CD4-positive, alpha-beta T cell treated with Interleukin-1 beta for 1 hour (primary cell): ENCODE measurements at regions not wholly inside any gene's neighbourhood (a gene's known extent, or its start where the extent isn't known, plus 50 kb on each side); places are given as distances from the start of the nearest gene placed in this dataset.

Experiments used
- DNase-seq, 2 donors: peaks; one replicate each; pipeline ENCODE4 v3.0.0-alpha.2; 2020 to 2022

- no peak for DNase-seq
These were observed 323.1 kb downstream of the ZPLD1 start for GRCh38 chr3:102757950-102758349.

GRCh38 chr3:102761766-102762165 lies 327.0 kb downstream of the ZPLD1 start:
- DNase-seq = no peak

DNA sequence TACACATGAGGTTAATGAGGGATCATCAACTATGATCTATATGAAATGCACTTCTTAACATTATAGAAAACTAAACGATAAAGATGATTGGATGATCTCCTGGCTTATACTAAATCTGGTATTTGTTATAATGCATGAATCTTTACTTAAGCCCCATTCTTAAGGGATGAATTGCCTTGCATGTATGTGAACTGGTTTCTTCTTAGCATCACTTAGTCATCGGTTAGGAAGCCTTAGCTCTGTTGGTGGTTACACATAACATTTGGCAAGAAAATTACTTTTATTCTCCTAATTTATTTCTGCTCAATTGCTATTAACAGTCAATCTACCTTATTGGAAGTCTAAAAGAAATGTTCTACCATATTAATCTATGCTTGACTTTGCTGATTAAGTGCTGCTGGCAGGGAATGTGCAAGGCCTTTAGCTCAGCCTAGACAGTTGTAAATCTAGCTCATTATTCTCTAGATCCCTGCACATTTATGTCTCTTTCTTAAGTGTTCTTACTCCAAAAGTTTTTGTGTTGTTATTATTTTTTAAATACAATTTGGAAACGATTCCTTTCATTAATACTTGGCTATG lies 356.0 kb downstream of the ZPLD1 start:
- no peak for DNase-seq

DNA sequence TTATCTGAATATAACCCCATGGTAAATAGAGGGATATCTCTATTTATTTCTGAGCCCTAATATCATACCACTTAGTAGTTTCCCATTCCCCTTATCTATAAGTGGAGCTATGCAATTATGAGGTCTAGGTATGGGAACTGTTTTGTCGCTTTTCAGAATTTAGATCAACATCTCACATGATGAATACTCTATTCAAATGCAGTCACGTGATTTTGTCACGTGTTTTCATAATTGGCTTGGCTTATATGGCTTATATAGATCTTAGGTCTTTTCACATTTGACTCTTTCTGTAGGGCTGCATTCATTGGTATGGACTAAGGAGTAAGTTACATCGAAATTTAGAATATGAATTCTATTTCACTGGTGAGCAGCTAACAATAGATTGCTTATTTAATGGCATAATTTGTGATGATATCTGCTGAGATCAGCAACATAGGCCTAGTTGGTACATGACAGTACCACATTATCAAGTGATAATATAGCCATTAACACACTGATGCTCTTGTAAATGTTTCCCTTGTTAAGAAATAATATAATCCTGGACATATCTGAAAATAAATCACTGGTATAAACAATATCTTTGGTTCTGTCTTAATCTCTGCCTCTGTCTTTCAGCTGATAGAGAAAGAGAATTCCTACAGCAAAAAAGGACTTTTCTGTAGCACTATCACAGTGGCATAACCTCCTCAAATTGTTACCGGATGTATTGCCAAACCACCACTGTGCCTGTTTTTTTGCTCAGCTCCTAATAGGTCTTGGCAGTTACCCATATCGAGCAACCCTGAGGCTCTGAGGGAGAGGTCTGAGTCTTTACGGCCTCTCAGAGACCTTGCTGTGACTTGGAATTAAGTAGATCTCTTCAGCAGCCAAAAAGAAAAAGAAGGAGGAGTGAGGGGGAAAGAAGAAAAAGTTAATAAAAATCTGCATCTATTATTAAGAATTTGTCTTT lies 357.1 kb downstream of the ZPLD1 start:
- DNase-seq = no peak

- DNase-seq = no peak
These were observed 362.0 kb downstream of the ZPLD1 start for GRCh38 chr3:102796804-102797203.

- no peak for DNase-seq
These were observed 368.1 kb downstream of the ZPLD1 start for GRCh38 chr3:102802819-102803420.

DNA sequence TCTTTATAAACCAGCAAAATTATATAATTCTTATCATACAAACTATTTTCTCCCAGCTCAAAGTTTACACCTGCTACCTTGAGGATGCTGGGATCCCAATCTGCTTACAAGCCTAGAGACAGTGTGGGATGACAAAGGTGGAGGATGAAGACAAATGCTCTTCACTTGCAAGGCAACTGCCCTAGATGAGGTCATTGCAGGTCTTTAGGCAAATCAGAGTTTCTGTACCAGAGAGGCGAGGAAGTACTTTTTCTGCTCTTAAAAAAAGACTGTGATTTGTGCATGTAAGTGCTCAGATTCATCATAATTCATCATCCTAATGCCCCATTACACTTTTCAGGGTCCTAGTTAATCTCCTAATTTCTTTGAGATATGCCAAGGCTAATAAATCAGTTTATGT lies 376.1 kb downstream of the ZPLD1 start:
- DNase-seq = no peak

- DNase-seq = no peak
These were observed 391.8 kb downstream of the ZPLD1 start for GRCh38 chr3:102826636-102827035.

GRCh38 chr3:102827386-102827785 lies 392.6 kb downstream of the ZPLD1 start:
- no peak for DNase-seq

DNA sequence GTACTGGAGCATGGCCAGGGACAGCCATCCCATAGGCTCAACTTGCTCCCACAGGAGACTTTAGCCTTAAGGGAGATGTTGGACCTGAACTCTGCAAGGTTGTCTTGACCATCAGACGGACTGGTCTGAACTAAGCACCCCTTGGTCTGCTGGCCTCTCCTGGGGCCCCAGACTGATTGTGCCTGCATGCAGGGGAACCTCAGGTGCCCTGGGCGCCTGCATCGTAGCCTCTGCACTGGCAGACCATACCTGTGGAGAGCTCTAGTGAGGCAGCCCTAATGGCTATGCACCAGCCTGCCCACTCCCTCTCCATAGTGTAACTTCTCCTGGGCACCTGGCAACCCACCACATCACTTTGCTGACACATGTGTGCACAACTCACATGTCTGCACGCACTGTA lies 395.6 kb downstream of the ZPLD1 start:
- DNase-seq = no peak

GRCh38 chr3:102841866-102842265 lies 407.1 kb downstream of the ZPLD1 start:
- no peak for DNase-seq

DNA sequence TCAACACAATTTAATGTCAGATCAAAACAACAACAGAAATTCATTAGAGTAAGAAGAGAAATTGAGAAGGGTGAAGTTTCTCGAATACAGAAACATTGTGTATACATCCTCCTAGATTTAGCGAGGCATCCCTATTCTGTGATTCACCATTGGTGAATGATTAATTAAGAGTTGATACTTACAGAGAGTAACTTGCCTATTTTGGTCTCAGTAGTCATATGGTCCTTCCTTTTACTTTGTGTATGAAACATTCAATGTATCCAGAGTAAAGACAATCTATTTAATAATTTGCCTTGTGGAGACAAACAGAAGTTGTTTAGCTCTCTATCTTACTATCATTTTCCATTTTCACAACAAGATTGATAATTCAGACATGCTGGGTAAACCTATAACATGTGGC lies 432.0 kb downstream of the ZPLD1 start:
- DNase-seq = no peak

- no peak for DNase-seq
These were observed 448.7 kb downstream of the ZPLD1 start for GRCh38 chr3:102883515-102883914.

GRCh38 chr3:102885289-102885688 lies 450.5 kb downstream of the ZPLD1 start:
- no peak for DNase-seq

DNA sequence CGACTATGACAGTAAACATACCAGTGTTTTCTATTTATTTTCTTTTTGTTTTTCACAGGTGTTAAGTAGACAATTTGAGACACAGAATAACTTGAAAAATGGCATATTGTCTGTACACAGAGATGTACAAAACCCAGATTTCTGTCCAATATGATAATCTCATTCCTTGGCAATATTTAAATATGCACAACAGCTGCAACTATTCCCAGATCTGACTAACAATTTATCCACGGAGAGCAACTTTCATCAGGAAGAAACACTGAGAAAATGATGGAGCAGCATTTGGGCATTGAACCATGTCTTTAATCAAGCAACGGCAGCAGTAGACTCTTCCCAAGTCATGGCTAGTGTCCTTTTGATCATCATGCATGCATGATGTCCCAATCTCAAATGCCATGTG lies 452.6 kb downstream of the ZPLD1 start:
- no peak for DNase-seq

DNA sequence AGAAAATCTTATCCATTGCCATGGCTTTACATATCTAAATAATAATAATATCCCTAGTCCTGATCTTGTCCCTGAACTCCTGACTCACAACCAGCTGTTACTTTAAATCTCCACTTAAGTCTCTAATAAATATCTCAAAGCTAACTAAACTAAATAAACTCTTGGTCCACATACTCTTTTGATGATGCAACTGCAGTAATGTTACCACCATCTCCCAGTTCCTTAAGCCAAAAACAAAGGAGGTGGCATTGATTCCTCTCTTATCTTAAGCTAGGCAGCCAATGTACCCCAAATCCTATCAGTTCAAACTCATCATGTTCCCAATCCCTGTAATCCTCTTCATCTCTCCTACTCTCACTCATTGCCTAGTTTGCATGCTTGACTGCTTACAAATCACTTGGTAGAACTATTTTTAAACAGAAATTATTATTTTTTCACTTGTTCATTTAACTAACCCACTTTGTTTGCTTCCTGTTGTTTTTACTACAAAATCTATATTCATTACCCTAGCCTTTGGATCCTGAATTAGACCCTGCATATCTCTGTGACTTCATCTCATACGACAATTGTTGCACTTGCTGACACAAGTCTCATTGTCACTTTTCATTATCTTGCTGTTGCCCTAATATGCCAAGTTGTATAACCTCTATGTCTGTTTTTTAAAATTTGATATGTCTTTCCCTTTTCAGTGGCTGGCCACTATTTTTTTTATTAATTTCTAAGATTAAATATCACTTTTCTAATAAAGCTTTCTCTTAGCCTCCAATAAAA lies 462.2 kb downstream of the ZPLD1 start:
- no peak for DNase-seq

DNA sequence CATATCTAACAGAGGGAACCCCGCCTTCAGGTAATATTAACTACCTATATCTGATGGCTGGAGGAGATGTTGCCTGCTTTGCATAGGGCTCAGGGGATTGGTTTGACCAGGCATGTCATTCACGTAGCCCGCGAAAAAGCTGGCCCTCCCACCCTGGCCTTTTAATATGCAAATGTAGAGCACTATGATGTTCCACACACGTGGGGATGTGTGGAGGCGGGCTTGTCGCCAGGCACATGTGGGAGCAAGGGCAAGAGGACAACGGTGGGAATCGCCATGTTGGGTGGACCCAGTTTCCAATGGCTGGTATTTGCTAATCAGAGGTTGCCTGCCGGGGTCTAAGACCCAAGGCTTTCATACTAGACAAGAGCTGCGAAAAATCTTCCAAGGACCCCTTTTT lies 469.8 kb downstream of the ZPLD1 start:
- no peak for DNase-seq

DNA sequence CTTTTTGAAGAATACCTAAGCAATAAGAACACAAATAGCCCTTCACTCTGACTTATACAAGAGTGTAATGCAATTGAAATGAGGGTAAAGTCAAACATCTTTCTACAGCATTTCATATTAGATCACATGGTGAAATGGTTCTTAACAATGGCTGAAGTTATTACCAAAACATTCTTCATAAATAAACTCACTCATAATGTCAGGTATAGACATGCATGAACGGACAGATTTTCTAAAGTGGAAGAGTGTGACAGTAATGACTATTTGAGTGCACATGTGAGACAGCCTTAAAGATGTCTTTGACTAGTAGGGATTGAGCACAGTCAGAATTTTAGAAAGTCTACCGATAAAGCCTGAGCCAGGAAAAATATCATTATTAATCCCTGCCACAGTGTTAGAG lies 471.0 kb downstream of the ZPLD1 start:
- no peak for DNase-seq

DNA sequence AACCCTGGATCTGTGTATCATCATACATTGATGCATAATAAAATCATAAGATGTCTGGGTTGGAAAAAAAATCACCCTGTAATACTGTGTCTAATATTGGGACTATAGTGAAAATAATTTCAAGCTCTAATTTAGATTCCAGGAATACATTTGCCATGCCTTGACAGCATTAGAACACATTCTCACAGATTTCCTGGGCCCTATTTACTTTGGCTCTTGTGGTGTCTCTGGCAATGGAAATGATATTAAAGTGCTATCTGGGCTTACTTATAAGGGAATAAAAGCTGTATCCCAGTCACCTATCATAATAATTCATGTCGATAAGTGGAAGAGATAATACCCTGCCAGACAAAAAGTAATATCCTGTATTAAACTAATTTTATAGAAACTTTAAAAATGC lies 472.0 kb downstream of the ZPLD1 start:
- no peak for DNase-seq

- no peak for DNase-seq
These were observed 475.1 kb downstream of the ZPLD1 start for GRCh38 chr3:102909904-102910303.

GRCh38 chr3:102916532-102916931 lies 481.7 kb downstream of the ZPLD1 start:
- no peak for DNase-seq

DNA sequence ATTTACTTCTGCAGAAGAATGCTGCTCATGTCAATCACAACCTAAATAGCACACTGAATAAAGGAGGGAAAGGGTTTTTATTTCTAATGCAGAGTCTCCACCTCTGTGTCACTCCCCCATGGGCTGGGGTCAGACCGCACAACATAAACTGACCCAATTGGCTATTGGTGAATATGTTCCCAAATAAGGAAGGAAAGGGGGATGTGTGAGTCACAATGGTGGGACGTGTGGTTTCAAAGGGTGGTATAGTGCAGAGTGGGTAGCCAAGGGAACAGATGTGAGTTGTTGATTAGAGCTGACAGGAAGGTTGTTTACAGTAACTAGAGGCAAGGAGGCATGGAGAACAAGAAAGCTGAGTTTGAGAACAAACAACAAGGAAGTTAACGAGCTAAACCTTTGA lies 491.8 kb downstream of the ZPLD1 start:
- no peak for DNase-seq

DNA sequence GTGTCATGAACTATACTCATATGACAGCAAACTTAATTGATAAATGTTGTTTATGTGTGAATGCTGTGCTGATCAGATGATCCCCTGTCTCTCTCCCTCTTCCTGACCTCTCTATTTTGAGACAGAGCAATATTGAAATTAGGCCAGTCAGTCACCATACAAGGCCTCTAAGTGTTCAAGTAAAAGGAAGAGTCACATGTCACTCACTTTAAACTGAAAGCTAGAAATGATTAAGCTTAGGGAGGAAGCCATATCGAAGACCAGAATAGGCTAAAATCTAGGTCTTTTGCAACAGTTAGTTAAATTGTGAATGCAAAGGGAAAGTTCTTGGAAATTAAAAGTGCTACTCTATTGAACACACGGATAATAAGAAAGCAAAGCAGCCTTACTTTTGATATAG lies 498.6 kb downstream of the ZPLD1 start:
- no peak for DNase-seq
